Gastrocnemius medialis (tissue), 4 donors: ENCODE measurements at regions not wholly inside any gene's neighbourhood (a gene's known extent, or its start where the extent isn't known, plus 50 kb on each side); places are given as distances from the start of the nearest gene placed in this dataset.

Experiments used
- ATAC-seq, 2 donors: fragments of 150-250 bp; one replicate each; pipeline ENCODE4 v1.9.1; 2016
- DNase-seq, 2 donors: peaks; one replicate each; pipeline ENCODE4 v3.0.0-alpha.2; 2019
- H3K27ac ChIP-seq, 4 donors: fragments of 200-600 bp; sonication (generic); 1 replicate in 1 of 4; 2 replicates in 3 of 4; pipeline ENCODE4 v1.5.1; 2016 to 2018; ENCODE audit warnings: mild to moderate bottlenecking in 2 of 4, moderate library complexity in 1 of 4
- H3K27me3 ChIP-seq, 3 donors: fragments of 200-600 bp; sonication (generic) in 2 of 3; 1 replicate in 1 of 3; 2 replicates in 2 of 3; pipeline versions ENCODE4 v1.5.1 to v1.6.0; 2016 to 2019; ENCODE audit warnings: mild to moderate bottlenecking in 1 of 3, moderate library complexity in 1 of 3
- H3K36me3 ChIP-seq, 2 donors: fragments of 200-600 bp; sonication (generic) in 1 of 2; one replicate each; pipeline ENCODE4 v1.5.1; 2017 to 2018
- H3K4me1 ChIP-seq, 2 donors: fragments of 200-600 bp; sonication (generic) in 1 of 2; one replicate each; pipeline ENCODE4 v1.5.1; 2016 to 2017; ENCODE audit warnings: mild to moderate bottlenecking in 2 of 2
- H3K4me3 ChIP-seq, 4 donors: fragments of 200-600 bp; sonication (generic) in 3 of 4; 1 replicate in 1 of 4; 2 replicates in 3 of 4; pipeline ENCODE4 v1.5.1; 2016 to 2019; ENCODE audit warnings: mild to moderate bottlenecking in 2 of 4
- H3K9me3 ChIP-seq, 3 donors: fragments of 200-600 bp; sonication (generic) in 2 of 3; 1 replicate in 1 of 3; 2 replicates in 2 of 3; pipeline ENCODE4 v1.5.1; 2016 to 2019
- CTCF ChIP-seq, 5 experiments: fragments of 450-650 bp in 3 of 5; fragments of 200-600 bp in 2 of 5; sonication (generic) in 2 of 5; IDR thresholded peaks in 4 of 5; conservative IDR thresholded peaks in 1 of 5; 1 replicate in 4 of 5; 2 replicates in 1 of 5; pipeline ENCODE4 v1.5.1; 2016 to 2019; ENCODE audit warnings: antibody characterized with exemption in 5 of 5, mild to moderate bottlenecking in 3 of 5, moderate library complexity in 3 of 5
- POLR2A ChIP-seq, 2 donors: fragments of 450-650 bp; IDR thresholded peaks; one replicate each; pipeline ENCODE4 v1.6.1; 2017; ENCODE audit warnings: antibody characterized with exemption in 2 of 2, mild to moderate bottlenecking in 2 of 2, moderate library complexity in 2 of 2
- in situ Hi-C, 4 donors: fragments of 200-750 bp; cut with MboI; loops; one replicate each; pipeline versions ENCODE4 v1.15.0 to v1.8.0; 2017; ENCODE audit warnings: low sequenced_read_pairs in 4 of 4
- intact Hi-C: fragments of 100-400 bp; cut with DNase I; formaldehyde crosslinking; loops from one replicate; pipeline ENCODE4 v1.15.1; 2023; ENCODE audit warnings: low total_unique reads

GRCh38 chr13:47869776-47870175, 131.3 kb downstream of the SUCLA2 start:
- intact Hi-C loops: no loop called here
- no peaks in the 10 kb centered on the region for H3K4me1 ChIP-seq
- no peak overlapping the region for H3K4me3 ChIP-seq
- ATAC-seq: no peak
- DNase-seq: no peak
- H3K9me3 ChIP-seq: no peaks in the 10 kb centered on the region
- no peak overlapping the region for H3K27ac ChIP-seq
- no peaks in the 10 kb centered on the region for H3K36me3 ChIP-seq
- no peaks in the 10 kb centered on the region for H3K27me3 ChIP-seq
- in situ Hi-C loops: no loop called here
- TF ChIP-seq POLR2A (IDR thresholded peaks at IDR 0.05) (no peak), CTCF (IDR thresholded peaks at IDR 0.05 in 4 of 5, conservative IDR thresholded peaks at IDR 0.05 in 1 of 5) (no peak)

GRCh38 chr13:47865883-47866282, 135.2 kb downstream of the SUCLA2 start:
- Histone ChIP-seq H3K9me3 (no peaks in the 10 kb centered on the region), H3K4me3 (no peak overlapping the region), H3K4me1 (no peaks in the 10 kb centered on the region), H3K27ac (no peak overlapping the region), H3K27me3 (no peaks in the 10 kb centered on the region), H3K36me3 (no peaks in the 10 kb centered on the region)
- ATAC-seq (no peak), DNase-seq (no peak)
- in situ Hi-C loops (no loop called here), intact Hi-C loops (no loop called here)
- TF ChIP-seq CTCF (IDR thresholded peaks at IDR 0.05 in 4 of 5, conservative IDR thresholded peaks at IDR 0.05 in 1 of 5) (no peak), POLR2A (IDR thresholded peaks at IDR 0.05) (no peak)

- in situ Hi-C loops: no loop called here
Measured at GRCh38 chr13:47862841-47863240, 138.2 kb downstream of the SUCLA2 start.

GRCh38 chr13:47859165-47859564, 141.9 kb downstream of the SUCLA2 start:
- no peaks in the 10 kb centered on the region for H3K36me3 ChIP-seq
- ATAC-seq (no peak), DNase-seq (no peak)
- no peak overlapping the region for H3K27ac ChIP-seq
- in situ Hi-C loops: no loop called here
- H3K4me1 ChIP-seq: no peaks in the 10 kb centered on the region
- no peaks in the 10 kb centered on the region for H3K9me3 ChIP-seq
- no peak overlapping the region for H3K4me3 ChIP-seq
- no peak for TF ChIP-seq POLR2A (IDR thresholded peaks at IDR 0.05)
- TF ChIP-seq CTCF (IDR thresholded peaks at IDR 0.05 in 4 of 5, conservative IDR thresholded peaks at IDR 0.05 in 1 of 5): no peak
- intact Hi-C loops: no loop called here
- no peaks in the 10 kb centered on the region for H3K27me3 ChIP-seq

More at GRCh38 chr13:47862841-47863240, 138.2 kb downstream of the SUCLA2 start:
- no peaks in the 10 kb centered on the region for H3K4me1 ChIP-seq
- H3K4me3 ChIP-seq: no peak overlapping the region
- H3K36me3 ChIP-seq: no peaks in the 10 kb centered on the region
- ATAC-seq (no peak), DNase-seq (no peak)
- H3K27ac ChIP-seq: no peak overlapping the region
- intact Hi-C loops: no loop called here
- H3K9me3 ChIP-seq: no peaks in the 10 kb centered on the region
- H3K27me3 ChIP-seq: no peaks in the 10 kb centered on the region
- TF ChIP-seq CTCF (IDR thresholded peaks at IDR 0.05 in 4 of 5, conservative IDR thresholded peaks at IDR 0.05 in 1 of 5) (no peak), POLR2A (IDR thresholded peaks at IDR 0.05) (no peak)
